Progenitor cell of endocrine pancreas (in vitro differentiated cells): ENCODE measurements at regions not wholly inside any gene's neighbourhood (a gene's known extent, or its start where the extent isn't known, plus 50 kb on each side); places are given as distances from the start of the nearest gene placed in this dataset.
A peak's percentile ranks its signal among the peaks of the same experiment; 100 is the strongest.

Source experiments
- DNase-seq: peaks from one replicate; pipeline ENCODE4 v3.0.0; 2021; ENCODE audit warnings: low spot score; ENCODE audit not compliant: unreplicated experiment
- H3K27ac Mint-ChIP-seq: 2 replicates; pipeline ENCODE4 v1.8.0; 2021; ENCODE audit warnings: mild to moderate bottlenecking, moderate library complexity, mixed read lengths
- H3K27me3 Mint-ChIP-seq: 2 replicates; pipeline ENCODE4 v1.8.0; 2021; ENCODE audit warnings: mixed read lengths
- H3K36me3 Mint-ChIP-seq: 2 replicates; pipeline ENCODE4 v1.8.0; 2022; ENCODE audit warnings: mixed read lengths; ENCODE audit not compliant: insufficient read depth
- H3K4me1 Mint-ChIP-seq: 2 replicates; pipeline ENCODE4 v1.8.0; 2021; ENCODE audit warnings: low read depth, mixed read lengths
- H3K4me3 Mint-ChIP-seq: 2 replicates; pipeline ENCODE4 v1.8.0; 2021; ENCODE audit warnings: low read depth, mild to moderate bottlenecking, moderate library complexity, mixed read lengths
- H3K9me3 Mint-ChIP-seq: 2 replicates; pipeline ENCODE4 v1.8.0; 2021; ENCODE audit warnings: low read depth, mixed read lengths
- TF ChIP-seq, protein P1 (sequence below): fragments of 200-600 bp; sonication (generic); IDR thresholded peaks from one replicate; pipeline ENCODE4 v1.5.0; 2021; ENCODE audit warnings: antibody characterized with exemption, mild to moderate bottlenecking; ENCODE audit not compliant: unreplicated experiment

DNA sequence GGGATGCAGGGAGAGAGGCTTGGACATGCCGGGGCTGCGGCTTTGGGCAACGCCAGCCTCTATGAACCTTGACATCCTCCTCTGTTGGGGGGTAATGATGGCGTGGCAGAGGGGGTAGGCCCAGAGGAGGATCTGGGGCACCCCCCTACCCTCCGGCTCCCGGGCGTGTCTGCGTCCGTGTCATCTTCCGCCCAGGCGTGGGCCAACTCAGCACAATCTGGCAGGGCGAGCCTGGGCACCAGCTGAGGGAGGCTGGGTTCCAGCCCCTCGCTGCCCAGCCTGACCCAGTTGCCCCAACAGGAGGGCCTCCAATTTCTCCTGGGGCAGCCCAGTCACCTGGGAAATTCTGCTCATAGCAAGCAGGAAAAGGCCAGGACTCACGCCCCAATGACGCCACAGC, 62.9 kb upstream of the IL17B start:
- H3K27ac Mint-ChIP-seq, result no peak overlapping the region
- no peaks in the 10 kb centered on the region for H3K9me3 Mint-ChIP-seq
- H3K27me3 Mint-ChIP-seq, result peaks cover 6% of the 10 kb centered on the region
- DNase-seq, result no peak
- H3K36me3 Mint-ChIP-seq, result no peaks in the 10 kb centered on the region
- peaks cover 13% of the 10 kb centered on the region for H3K4me1 Mint-ChIP-seq
- no peak overlapping the region for H3K4me3 Mint-ChIP-seq
- TF ChIP-seq, protein P1, sequence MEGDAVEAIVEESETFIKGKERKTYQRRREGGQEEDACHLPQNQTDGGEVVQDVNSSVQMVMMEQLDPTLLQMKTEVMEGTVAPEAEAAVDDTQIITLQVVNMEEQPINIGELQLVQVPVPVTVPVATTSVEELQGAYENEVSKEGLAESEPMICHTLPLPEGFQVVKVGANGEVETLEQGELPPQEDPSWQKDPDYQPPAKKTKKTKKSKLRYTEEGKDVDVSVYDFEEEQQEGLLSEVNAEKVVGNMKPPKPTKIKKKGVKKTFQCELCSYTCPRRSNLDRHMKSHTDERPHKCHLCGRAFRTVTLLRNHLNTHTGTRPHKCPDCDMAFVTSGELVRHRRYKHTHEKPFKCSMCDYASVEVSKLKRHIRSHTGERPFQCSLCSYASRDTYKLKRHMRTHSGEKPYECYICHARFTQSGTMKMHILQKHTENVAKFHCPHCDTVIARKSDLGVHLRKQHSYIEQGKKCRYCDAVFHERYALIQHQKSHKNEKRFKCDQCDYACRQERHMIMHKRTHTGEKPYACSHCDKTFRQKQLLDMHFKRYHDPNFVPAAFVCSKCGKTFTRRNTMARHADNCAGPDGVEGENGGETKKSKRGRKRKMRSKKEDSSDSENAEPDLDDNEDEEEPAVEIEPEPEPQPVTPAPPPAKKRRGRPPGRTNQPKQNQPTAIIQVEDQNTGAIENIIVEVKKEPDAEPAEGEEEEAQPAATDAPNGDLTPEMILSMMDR, result no peak

DNA sequence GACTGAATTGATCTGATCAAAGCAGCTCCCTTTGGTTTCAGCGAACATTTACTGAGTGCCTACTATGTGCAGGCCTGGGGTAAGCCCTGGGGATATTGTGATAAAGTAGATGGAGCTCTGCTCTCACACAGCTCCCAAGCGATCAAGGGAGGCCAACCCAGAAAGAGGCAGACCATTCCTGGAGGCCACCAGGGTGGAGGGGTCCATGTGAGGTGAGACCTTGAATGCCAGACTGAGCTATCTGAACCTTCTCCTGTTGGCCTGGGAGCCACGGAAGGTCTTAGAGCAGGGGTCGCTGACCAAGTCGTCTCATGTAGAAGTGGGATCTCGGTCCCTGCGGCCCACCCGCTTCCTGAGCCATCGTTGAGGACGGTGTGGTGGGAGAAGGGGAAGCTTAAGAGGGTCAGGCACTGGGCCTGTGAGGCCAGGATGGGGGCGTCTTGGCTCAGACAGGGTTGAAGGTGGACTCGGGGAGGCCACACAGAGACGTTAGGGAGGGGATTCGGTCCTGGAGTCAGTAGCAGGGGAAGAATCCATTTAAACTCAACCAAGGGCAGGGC, 62.2 kb upstream of the IL17B start:
- Mint-ChIP-seq H3K4me3 (no peak overlapping the region), H3K36me3 (no peaks in the 10 kb centered on the region), H3K27me3 (peaks cover 7% of the 10 kb centered on the region), H3K9me3 (no peaks in the 10 kb centered on the region), H3K27ac (no peak overlapping the region), H3K4me1 (peaks cover 13% of the 10 kb centered on the region)
- TF ChIP-seq, protein P1, result no peak
- no peak for DNase-seq

DNA sequence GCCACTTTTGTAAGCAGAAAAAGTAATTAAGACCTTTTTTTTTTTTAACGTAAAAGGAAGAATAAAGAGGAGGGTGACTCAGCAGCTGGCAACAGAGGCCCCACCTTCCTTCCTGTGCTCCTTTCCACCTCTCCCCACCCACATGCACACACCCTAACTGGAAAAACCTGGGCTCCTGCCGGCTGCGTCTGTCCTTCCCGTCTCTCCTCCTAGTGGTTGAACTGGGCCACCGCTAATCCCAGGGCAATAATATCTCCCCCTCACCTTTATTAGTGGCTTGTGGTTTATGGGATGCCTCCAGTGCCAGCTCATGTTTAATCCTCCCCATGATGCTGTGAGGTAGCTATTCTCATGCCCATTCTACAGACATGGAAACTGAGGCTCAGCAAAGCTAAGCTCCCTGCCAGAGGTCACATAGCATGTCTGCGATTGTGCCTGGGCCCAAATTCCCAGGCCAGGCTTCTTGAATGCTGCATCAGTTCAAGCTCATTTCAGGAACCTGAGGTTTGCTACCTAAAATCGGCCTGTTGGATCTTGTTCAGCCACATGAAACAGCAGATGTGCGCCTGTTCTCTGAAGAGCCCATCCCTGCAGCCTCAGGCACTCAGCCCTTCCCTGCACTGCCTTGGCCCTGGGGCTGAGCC, 60.9 kb upstream of the IL17B start:
- H3K4me3 Mint-ChIP-seq, result no peak overlapping the region
- no peaks in the 10 kb centered on the region for H3K36me3 Mint-ChIP-seq
- no peak for DNase-seq
- TF ChIP-seq, protein P1, result peak; percentile 51
- H3K4me1 Mint-ChIP-seq, result peaks cover 7% of the 10 kb centered on the region
- H3K27me3 Mint-ChIP-seq, result peaks cover 10% of the 10 kb centered on the region
- H3K27ac Mint-ChIP-seq, result peak overlapping the region; percentile 4
- no peaks in the 10 kb centered on the region for H3K9me3 Mint-ChIP-seq

DNA sequence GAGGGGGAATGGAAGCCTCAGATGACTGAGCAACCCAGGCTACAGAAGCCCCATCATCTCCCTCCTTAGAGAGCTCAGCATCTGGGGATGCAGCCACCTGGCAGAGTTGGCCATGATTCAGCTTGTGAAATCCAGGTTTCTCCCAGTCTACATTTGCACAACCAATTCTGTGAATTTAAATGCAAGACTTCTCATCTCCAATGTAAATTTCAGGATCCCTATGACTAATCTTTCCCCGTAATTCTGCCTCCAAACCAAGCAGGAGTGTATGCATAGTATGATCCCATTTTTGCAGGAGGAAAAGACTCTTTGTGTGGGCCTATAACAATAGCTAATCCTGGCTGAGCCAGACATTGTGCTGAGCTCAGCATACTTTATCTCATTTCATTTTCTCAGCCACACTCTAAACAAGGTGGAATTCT, 59.6 kb upstream of the IL17B start:
- H3K4me3 Mint-ChIP-seq, result no peak overlapping the region
- H3K36me3 Mint-ChIP-seq, result no peaks in the 10 kb centered on the region
- peaks cover 7% of the 10 kb centered on the region for H3K4me1 Mint-ChIP-seq
- no peak overlapping the region for H3K27ac Mint-ChIP-seq
- H3K27me3 Mint-ChIP-seq, result peaks cover 10% of the 10 kb centered on the region
- TF ChIP-seq, protein P1, result no peak
- DNase-seq, result no peak
- no peaks in the 10 kb centered on the region for H3K9me3 Mint-ChIP-seq

DNA sequence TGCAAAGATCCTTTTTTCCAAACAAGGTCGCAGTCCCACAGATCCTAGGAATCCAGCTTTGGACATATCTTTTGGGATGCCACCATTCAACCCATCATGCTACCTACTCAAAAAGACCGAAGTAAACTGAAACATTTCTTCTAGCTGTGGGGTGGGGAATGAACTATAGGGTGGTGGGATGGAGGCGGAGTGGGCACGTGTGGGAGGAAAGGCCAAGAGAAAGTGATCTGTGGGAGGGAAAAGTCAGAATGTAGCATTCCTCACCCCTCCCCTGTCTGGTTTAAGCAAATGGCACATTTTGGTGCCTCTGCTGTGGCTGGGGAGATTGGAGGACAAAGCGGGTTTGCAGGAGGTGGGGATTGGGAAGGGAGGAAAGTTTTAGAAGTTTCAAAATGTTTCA, 59.2 kb upstream of the IL17B start:
- Mint-ChIP-seq H3K4me3 (no peak overlapping the region), H3K27me3 (peaks cover 10% of the 10 kb centered on the region), H3K27ac (no peak overlapping the region), H3K4me1 (peaks cover 7% of the 10 kb centered on the region), H3K9me3 (no peaks in the 10 kb centered on the region), H3K36me3 (no peaks in the 10 kb centered on the region)
- TF ChIP-seq, protein P1, result no peak
- no peak for DNase-seq
